Pancreas (tissue), 10 donors: ENCODE measurements at regions not wholly inside any gene's neighbourhood (a gene's known extent, or its start where the extent isn't known, plus 50 kb on each side); places are given as distances from the start of the nearest gene placed in this dataset.

Experiments used
- ATAC-seq, 4 donors: fragments of 200-7000 bp; cut with Tn5 transposase; one replicate each; pipeline versions ENCODE4 v1.8.0 to v1.9.1; 2020; ENCODE audit warnings: mild to moderate bottlenecking in 4 of 4, moderate library complexity in 4 of 4
- DNase-seq, 6 donors: peaks; one replicate each; pipeline ENCODE4 v3.0.0-alpha.2; 2020
- FAIRE-seq: peaks from 2 replicates; lab custom pipeline; 2012; peaks lifted over from hg19 to GRCh38; lab: Jason Lieb, UNC
- H3K27ac ChIP-seq, 4 donors: fragments of 200-600 bp; sonication (generic); 1 replicate in 3 of 4; 2 replicates in 1 of 4; pipeline versions ENCODE4 v1.5.0 to v1.8.0; 2020
- H3K27me3 ChIP-seq, 4 donors: fragments of 200-600 bp; one replicate each; pipeline ENCODE4 v1.8.0; 2021
- H3K36me3 ChIP-seq, 3 donors: fragments of 200-600 bp; sonication (generic) in 1 of 3; one replicate each; pipeline versions ENCODE4 v1.5.0 to v1.8.0; 2020 to 2021
- H3K4me1 ChIP-seq, 3 donors: fragments of 200-600 bp; one replicate each; pipeline ENCODE4 v1.8.0; 2021
- H3K4me3 ChIP-seq, 4 donors: fragments of 200-600 bp; sonication (generic) in 2 of 4; one replicate each; pipeline versions ENCODE4 v1.5.0 to v1.8.0; 2020 to 2021
- H3K9me3 ChIP-seq, 4 donors: fragments of 200-600 bp; one replicate each; pipeline ENCODE4 v1.8.0; 2021
- CTCF ChIP-seq, 4 donors: fragments of 200-600 bp; sonication (generic) in 3 of 4; IDR thresholded peaks; one replicate each; pipeline versions ENCODE4 v1.5.0 to v1.8.0; 2021; ENCODE audit warnings: antibody characterized with exemption in 4 of 4
- WGBS, 2 donors: extraction: QIAGEN DNeasy Blood & Tissue Kit; methylation state at CpG; one replicate each; pipeline ENCODE4 v1.1.7; 2013; 5-methylcytosine and 5-hydroxymethylcytosine counted together
- intact Hi-C, 3 donors: fragments of 100-400 bp; cut with DNase I; formaldehyde crosslinking; loops; one replicate each; pipeline versions ENCODE4 v1.11.1 to v1.14.2; 2022
- donor health status: healthy with polysubstance abuse.
- donor health status: DM: no; HTN: no; CAD: no; lungs with moderate emphysema.
- donor health status: DM: no; HTN: no; CAD: no.
- donor health status: control.
- donor health status: control.
- donor health status: Bipolar disorder and iron deficiency.
- donor health status: DM: yes; HTN: yes; CAD: no.
- donor health status: DM: no; HTN: no; CAD: no.
- donor health status: DM: no; HTN: no; CAD: no.
- donor health status: DM: yes; HTN: yes; CAD: no.

- DNase-seq (no peak), FAIRE-seq (peak; percentile 41), ATAC-seq (no peak)
- H3K4me3 ChIP-seq, result no peak overlapping the region
- no peaks in the 10 kb centered on the region for H3K4me1 ChIP-seq
- no peaks in the 10 kb centered on the region for H3K9me3 ChIP-seq
- TF ChIP-seq CTCF (IDR thresholded peaks at IDR 0.05), result no peak
- intact Hi-C loops, result no loop called here
- no peak overlapping the region for H3K27ac ChIP-seq
- 88 to 100% methylated on average over 1 of the region's 1 CpG for WGBS, 2 donors
- no peaks in the 10 kb centered on the region for H3K36me3 ChIP-seq
- no peaks in the 10 kb centered on the region for H3K27me3 ChIP-seq
These were observed 1395.0 kb upstream of the ADGRL3 start for GRCh38 chr4:59805176-59805575.

- H3K36me3 ChIP-seq, result no peaks in the 10 kb centered on the region
- no peaks in the 10 kb centered on the region for H3K4me1 ChIP-seq
- WGBS, 2 donors, result 36 to 46% methylated on average over 4 of the region's 4 CpGs
- H3K9me3 ChIP-seq, result no peaks in the 10 kb centered on the region
- ATAC-seq, result no peak
- H3K4me3 ChIP-seq, result no peak overlapping the region
- FAIRE-seq, result no peak
- no peak overlapping the region for H3K27ac ChIP-seq
- TF ChIP-seq CTCF (IDR thresholded peaks at IDR 0.05), result no peak
- no peak for DNase-seq
- intact Hi-C loops, result no loop called here
- no peaks in the 10 kb centered on the region for H3K27me3 ChIP-seq
These were observed 1385.6 kb upstream of the ADGRL3 start for GRCh38 chr4:59814402-59815010.

GRCh38 chr4:59818656-59819055 lies 1381.5 kb upstream of the ADGRL3 start:
- no peak for ATAC-seq
- no peak for FAIRE-seq
- Histone ChIP-seq H3K4me3 (no peak overlapping the region), H3K27ac (no peak overlapping the region), H3K9me3 (no peaks in the 10 kb centered on the region), H3K4me1 (no peaks in the 10 kb centered on the region), H3K27me3 (no peaks in the 10 kb centered on the region), H3K36me3 (no peaks in the 10 kb centered on the region)
- no peak for DNase-seq
- intact Hi-C loops, result no loop called here
- WGBS, 2 donors, result 75 to 83% methylated on average over 7 of the region's 7 CpGs
- TF ChIP-seq CTCF (IDR thresholded peaks at IDR 0.05), result no peak

- no peak for ATAC-seq
- Histone ChIP-seq H3K27me3 (no peaks in the 10 kb centered on the region), H3K9me3 (no peaks in the 10 kb centered on the region), H3K4me3 (no peak overlapping the region), H3K27ac (no peak overlapping the region), H3K36me3 (no peaks in the 10 kb centered on the region), H3K4me1 (no peaks in the 10 kb centered on the region)
- TF ChIP-seq CTCF (IDR thresholded peaks at IDR 0.05), result no peak
- WGBS, 2 donors, result 41 to 55% methylated on average over 2 of the region's 2 CpGs
- intact Hi-C loops, result no loop called here
- DNase-seq, result no peak
- FAIRE-seq, result no peak
These were observed 1376.8 kb upstream of the ADGRL3 start for GRCh38 chr4:59823311-59823710.

- Histone ChIP-seq H3K9me3 (no peaks in the 10 kb centered on the region), H3K27me3 (no peaks in the 10 kb centered on the region), H3K36me3 (no peaks in the 10 kb centered on the region), H3K4me1 (no peaks in the 10 kb centered on the region), H3K27ac (no peak overlapping the region), H3K4me3 (no peak overlapping the region)
- no peak for DNase-seq
- no peak for ATAC-seq
- 65 to 68% methylated on average over 6 of the region's 6 CpGs for WGBS, 2 donors
- intact Hi-C loops, result no loop called here
- FAIRE-seq, result no peak
- TF ChIP-seq CTCF (IDR thresholded peaks at IDR 0.05), result no peak
These were observed 1375.0 kb upstream of the ADGRL3 start for GRCh38 chr4:59825104-59825503.
